BJ (cell line): ENCODE measurements at regions not wholly inside any gene's neighbourhood (a gene's known extent, or its start where the extent isn't known, plus 50 kb on each side); places are given as distances from the start of the nearest gene placed in this dataset.
A peak's percentile ranks its signal among the peaks of the same experiment; 100 is the strongest.

ENCODE experiments used
- CTCF ChIA-PET: fragments of 350-600 bp; formaldehyde crosslinking; extraction: SDS; loops from one replicate; lab custom pipeline; 2021; ENCODE audit warnings: antibody characterized with exemption, inconsistent platforms; lab: Yijun Ruan, JAX
- POLR2A ChIA-PET: fragments of 300-600 bp; sonication (Branson Sonifier 250); formaldehyde crosslinking; extraction: SDS; loops from one replicate; lab custom pipeline; 2021; ENCODE audit warnings: antibody characterized with exemption; lab: Charles Lee
- DNase-seq: peaks from one replicate; pipeline ENCODE4 v3.0.0-alpha.2; 2011; ENCODE audit warnings: low read depth
- H3K27me3 ChIP-seq: 2 replicates; pipeline ENCODE4 v1.6.0; 2011; ENCODE audit warnings: low read length; ENCODE audit not compliant: control insufficient read depth, insufficient read depth
- H3K36me3 ChIP-seq: 2 replicates; pipeline ENCODE4 v1.5.1; 2011; ENCODE audit warnings: low read length; ENCODE audit not compliant: control insufficient read depth, insufficient read depth
- H3K4me3 ChIP-seq: 2 replicates; pipeline ENCODE4 v1.5.1; 2011; ENCODE audit warnings: low read depth, mild to moderate bottlenecking, control low read depth, low read length
- CTCF ChIP-seq: IDR thresholded peaks from 2 replicates; pipeline ENCODE4 v1.5.1; 2011; ENCODE audit warnings: low read depth, mild to moderate bottlenecking, control low read depth, inconsistent platforms, low read length, moderate library complexity; ENCODE audit not compliant: insufficient read depth

GRCh38 chr20:52321396-52321795, 129.8 kb upstream of the ZFP64 start:
- H3K27me3 ChIP-seq = no peaks in the 10 kb centered on the region
- no peak for TF ChIP-seq CTCF
- no peak for DNase-seq
- ChIA-PET POLR2A (no interaction called here), CTCF (no interaction called here)
- H3K4me3 ChIP-seq = no peak overlapping the region
- H3K36me3 ChIP-seq = no peaks in the 10 kb centered on the region

DNA sequence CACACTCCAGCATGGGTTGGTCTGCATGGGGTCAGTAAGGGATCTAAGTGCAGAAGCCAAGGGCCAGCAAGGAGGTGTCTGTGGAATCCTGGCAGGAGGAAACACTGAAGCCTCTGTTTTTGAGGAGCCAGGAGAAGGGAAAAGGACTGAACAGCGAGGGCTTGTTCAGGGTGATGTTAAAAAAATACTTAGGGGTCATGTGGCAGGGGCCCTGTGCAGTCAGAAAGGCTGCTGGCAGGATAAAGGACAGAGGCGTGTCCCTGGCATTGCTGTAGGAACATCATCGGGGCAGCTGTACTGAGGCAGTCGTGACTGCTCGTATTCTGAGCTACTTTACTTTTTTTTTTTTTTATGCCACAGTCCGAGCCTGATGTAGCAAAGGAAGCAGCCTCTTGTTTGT, 127.1 kb upstream of the ZFP64 start:
- ChIA-PET POLR2A (no interaction called here), CTCF (no interaction called here)
- Histone ChIP-seq H3K27me3 (no peaks in the 10 kb centered on the region), H3K4me3 (no peak overlapping the region), H3K36me3 (no peaks in the 10 kb centered on the region)
- no peak for DNase-seq
- no peak for TF ChIP-seq CTCF

DNA sequence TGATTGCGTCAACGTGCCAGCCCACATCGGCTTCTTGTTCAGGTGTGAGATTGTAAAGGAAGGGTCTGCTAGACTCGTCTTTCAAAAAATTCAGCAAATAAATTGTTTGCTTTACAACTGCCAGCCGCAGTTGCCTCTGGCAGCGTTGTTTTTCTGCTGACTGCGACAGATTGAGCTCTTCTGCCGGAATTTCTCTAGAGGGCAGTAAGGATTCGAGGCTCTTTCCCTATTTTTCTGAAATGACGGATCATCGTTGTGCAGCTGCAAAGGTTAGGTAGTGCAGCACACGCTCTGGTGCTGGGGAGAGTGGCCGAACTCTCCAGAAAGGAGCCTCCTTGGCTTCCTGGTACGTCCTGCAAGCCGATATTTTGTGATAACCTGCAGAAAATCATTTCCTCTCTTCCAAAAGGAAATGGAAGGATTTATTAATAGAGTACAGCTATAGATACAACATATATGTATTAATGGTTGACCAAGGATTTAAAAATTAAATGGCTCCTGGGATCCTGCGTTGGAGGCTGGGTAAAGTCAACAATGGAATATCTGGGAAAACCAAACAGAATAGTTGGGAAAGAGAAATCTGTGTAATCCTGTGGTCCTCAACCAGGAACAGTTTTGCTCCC, 121.9 kb upstream of the ZFP64 start:
- Histone ChIP-seq H3K4me3 (no peak overlapping the region), H3K27me3 (no peaks in the 10 kb centered on the region), H3K36me3 (no peaks in the 10 kb centered on the region)
- ChIA-PET POLR2A (no interaction called here), CTCF (interaction anchor here (0.7 to 3.5 kb wide), 10 partner anchors 10 to 1917 kb away, joined by 3 to 26 read pairs (median 4); no protein-coding TSS in a partner anchor)
- DNase-seq = no peak
- peak; percentile 54 for TF ChIP-seq CTCF

DNA sequence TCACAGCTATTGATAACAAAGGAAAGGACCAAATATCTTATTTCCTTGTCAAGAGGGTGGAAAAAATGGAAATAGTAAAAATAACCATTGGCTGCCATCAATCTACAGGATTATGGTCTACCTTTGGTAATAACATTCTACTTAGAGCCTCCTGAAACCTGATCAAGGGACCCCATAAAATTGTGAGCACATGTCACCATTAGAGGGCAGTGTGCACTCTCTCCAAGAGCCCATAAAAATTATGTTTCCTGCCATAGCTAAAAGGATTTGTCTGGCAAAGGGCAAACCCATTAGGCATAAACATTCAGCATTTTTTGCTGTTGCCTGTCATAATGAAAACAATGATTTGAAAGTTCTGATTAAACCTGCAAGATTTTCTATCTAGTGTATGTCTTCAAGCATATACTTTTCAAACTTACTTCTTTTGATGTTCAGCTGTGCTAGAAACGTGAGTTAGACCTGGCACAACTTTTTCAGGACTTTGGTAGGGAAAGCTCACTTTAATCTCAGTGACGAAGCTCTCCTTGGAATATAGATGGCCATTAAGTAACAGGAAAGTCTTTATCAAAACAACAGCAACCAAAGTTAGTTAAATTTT, 120.7 kb upstream of the ZFP64 start:
- H3K36me3 ChIP-seq = no peaks in the 10 kb centered on the region
- no peaks in the 10 kb centered on the region for H3K27me3 ChIP-seq
- TF ChIP-seq CTCF = peak; percentile 73
- H3K4me3 ChIP-seq = no peak overlapping the region
- ChIA-PET POLR2A (no interaction called here), CTCF (interaction anchor here (0.5 to 3.5 kb wide), 27 partner anchors 11 to 1918 kb away, joined by 3 to 26 read pairs (median 5); no protein-coding TSS in a partner anchor)
- DNase-seq = no peak

DNA sequence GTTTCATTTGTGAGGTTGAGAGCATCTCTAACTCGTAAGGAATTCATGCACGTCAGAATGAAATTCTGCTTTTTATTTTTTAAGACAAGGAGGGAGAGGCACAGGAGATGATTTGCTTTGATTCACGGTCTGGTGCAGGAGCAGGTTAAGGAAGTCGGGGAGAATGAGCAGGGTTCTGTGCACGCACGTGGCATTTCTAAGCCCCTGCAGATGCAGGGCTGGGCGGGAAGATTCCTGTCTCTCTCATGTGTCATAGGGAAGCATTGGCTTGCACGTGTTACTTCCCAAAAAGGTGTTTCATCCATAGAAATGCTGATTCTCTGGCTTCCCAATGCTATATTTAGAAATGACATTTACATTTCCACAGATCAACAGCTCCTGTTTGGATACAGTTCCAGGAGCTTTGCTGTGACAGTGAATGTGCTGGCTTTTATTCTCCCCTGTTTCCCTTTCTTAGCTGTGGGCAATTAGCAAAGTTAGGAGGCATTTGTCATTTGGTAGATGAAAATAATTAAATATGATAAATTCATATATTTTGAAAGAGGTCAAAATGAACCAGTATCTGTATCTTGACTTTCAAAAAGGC, 119.7 kb upstream of the ZFP64 start:
- no peaks in the 10 kb centered on the region for H3K27me3 ChIP-seq
- DNase-seq = no peak
- no peaks in the 10 kb centered on the region for H3K36me3 ChIP-seq
- ChIA-PET POLR2A (no interaction called here), CTCF (interaction anchor here (0.6 to 3.5 kb wide), 19 partner anchors 10 to 1751 kb away, joined by 3 to 26 read pairs (median 5); no protein-coding TSS in a partner anchor)
- H3K4me3 ChIP-seq = no peak overlapping the region
- no peak for TF ChIP-seq CTCF
